Calu3 (cell line): ENCODE measurements at regions not wholly inside any gene's neighbourhood (a gene's known extent, or its start where the extent isn't known, plus 50 kb on each side); places are given as distances from the start of the nearest gene placed in this dataset.
A peak's percentile ranks its signal among the peaks of the same experiment; 100 is the strongest.

ENCODE experiments used
- BruUV-seq: library from RNA; stranded (reverse); fragments of 400-500 nt; replicated peaks from 2 replicates; lab custom pipeline; 2021; lab: Mats Ljungman, UMichigan
- CTCF ChIA-PET: fragments of 300-600 bp; sonication (Branson Sonifier 250); formaldehyde crosslinking; loops from one replicate; lab custom pipeline; 2022; ENCODE audit warnings: antibody characterized with exemption; lab: Charles Lee
- DNase-seq: peaks from one replicate; pipeline ENCODE4 v3.0.0; 2022
- H3K27ac Mint-ChIP-seq: one replicate; pipeline ENCODE4 v1.8.0; 2022; ENCODE audit warnings: mixed read lengths; ENCODE audit not compliant: unreplicated experiment
- H3K27me3 Mint-ChIP-seq: one replicate; pipeline ENCODE4 v1.8.0; 2022; ENCODE audit warnings: mixed read lengths; ENCODE audit not compliant: unreplicated experiment
- H3K36me3 Mint-ChIP-seq: one replicate; pipeline ENCODE4 v1.8.0; 2022; ENCODE audit warnings: mild to moderate bottlenecking, moderate library complexity, mixed read lengths; ENCODE audit not compliant: insufficient read depth, unreplicated experiment
- H3K4me1 Mint-ChIP-seq: one replicate; pipeline ENCODE4 v1.8.0; 2022; ENCODE audit warnings: mild to moderate bottlenecking, low read depth, mixed read lengths; ENCODE audit not compliant: unreplicated experiment
- H3K4me3 Mint-ChIP-seq: one replicate; pipeline ENCODE4 v1.8.0; 2022; ENCODE audit warnings: mild to moderate bottlenecking, low read depth, moderate library complexity, mixed read lengths; ENCODE audit not compliant: unreplicated experiment
- H3K9me3 Mint-ChIP-seq: one replicate; pipeline ENCODE4 v1.8.0; 2022; ENCODE audit warnings: low read depth, mixed read lengths; ENCODE audit not compliant: unreplicated experiment
- intact Hi-C: fragments of 100-400 bp; cut with micrococcal nuclease; formaldehyde crosslinking; loops from one replicate; pipeline ENCODE4 v1.10.0; 2022; ENCODE audit not compliant: unreplicated experiment
- TF ChIP-seq, protein P1 (sequence below): fragments of 200-600 bp; IDR thresholded peaks from one replicate; pipeline ENCODE4 v1.8.0; 2022; ENCODE audit warnings: antibody characterized with exemption; ENCODE audit not compliant: unreplicated experiment

DNA sequence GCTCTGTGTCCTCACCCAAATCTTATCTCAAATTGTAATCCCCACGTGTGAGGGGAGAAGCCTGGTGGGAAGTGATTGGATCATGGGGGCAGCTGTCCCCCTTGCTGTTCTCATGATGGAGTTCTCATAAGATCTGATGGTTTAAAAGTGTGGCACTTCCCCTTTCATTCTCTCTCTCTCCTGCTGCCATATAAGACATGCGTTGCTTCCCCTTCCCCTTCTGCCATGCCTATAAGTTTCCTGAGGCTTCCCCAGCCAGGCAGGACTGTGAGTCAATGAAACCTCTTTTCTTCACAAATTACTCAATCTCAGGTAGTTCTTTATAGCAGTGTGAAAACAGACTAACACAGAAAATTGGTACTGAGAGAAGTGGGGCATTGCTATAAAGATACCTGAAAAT lies 107.7 kb downstream of the DMAC1 start:
- no peak for DNase-seq
- TF ChIP-seq, protein P1, sequence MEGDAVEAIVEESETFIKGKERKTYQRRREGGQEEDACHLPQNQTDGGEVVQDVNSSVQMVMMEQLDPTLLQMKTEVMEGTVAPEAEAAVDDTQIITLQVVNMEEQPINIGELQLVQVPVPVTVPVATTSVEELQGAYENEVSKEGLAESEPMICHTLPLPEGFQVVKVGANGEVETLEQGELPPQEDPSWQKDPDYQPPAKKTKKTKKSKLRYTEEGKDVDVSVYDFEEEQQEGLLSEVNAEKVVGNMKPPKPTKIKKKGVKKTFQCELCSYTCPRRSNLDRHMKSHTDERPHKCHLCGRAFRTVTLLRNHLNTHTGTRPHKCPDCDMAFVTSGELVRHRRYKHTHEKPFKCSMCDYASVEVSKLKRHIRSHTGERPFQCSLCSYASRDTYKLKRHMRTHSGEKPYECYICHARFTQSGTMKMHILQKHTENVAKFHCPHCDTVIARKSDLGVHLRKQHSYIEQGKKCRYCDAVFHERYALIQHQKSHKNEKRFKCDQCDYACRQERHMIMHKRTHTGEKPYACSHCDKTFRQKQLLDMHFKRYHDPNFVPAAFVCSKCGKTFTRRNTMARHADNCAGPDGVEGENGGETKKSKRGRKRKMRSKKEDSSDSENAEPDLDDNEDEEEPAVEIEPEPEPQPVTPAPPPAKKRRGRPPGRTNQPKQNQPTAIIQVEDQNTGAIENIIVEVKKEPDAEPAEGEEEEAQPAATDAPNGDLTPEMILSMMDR, result no peak
- no peaks in the 10 kb centered on the region for H3K27me3 Mint-ChIP-seq
- no peaks in the 10 kb centered on the region for H3K36me3 Mint-ChIP-seq
- CTCF ChIA-PET, result no interaction called here
- H3K9me3 Mint-ChIP-seq, result no peaks in the 10 kb centered on the region
- no TSS peak for BruUV-seq
- no peak overlapping the region for H3K27ac Mint-ChIP-seq
- no peak overlapping the region for H3K4me3 Mint-ChIP-seq
- H3K4me1 Mint-ChIP-seq, result no peaks in the 10 kb centered on the region
- intact Hi-C loops, result no loop called here

DNA sequence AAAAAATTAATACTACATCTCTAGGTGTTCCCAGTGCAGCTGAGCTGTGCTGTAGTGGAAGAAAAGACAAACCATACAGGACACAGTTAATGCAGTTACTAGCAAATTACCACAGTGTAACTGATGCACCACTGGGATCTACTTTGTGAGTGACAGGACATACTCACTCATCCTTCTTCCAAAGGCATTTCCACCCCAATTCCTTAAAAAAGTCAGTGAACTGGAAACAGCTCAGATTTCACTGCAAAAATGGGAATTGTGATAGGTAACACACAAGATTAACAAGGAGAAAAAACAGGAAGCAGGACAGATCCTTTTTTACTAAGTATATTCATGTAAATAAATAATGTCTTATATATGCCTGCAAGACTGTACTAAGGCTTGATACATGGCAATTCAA lies 109.6 kb downstream of the DMAC1 start:
- intact Hi-C loops, result no loop called here
- CTCF ChIA-PET, result interaction anchor here (0.6 kb wide), 1 partner anchor 80 kb away, joined by 3 read pairs; no protein-coding TSS in a partner anchor
- no peaks in the 10 kb centered on the region for H3K27me3 Mint-ChIP-seq
- no peak overlapping the region for H3K4me3 Mint-ChIP-seq
- TF ChIP-seq, protein P1, result no peak
- H3K4me1 Mint-ChIP-seq, result no peaks in the 10 kb centered on the region
- no peak overlapping the region for H3K27ac Mint-ChIP-seq
- no TSS peak for BruUV-seq
- H3K9me3 Mint-ChIP-seq, result no peaks in the 10 kb centered on the region
- DNase-seq, result no peak
- no peaks in the 10 kb centered on the region for H3K36me3 Mint-ChIP-seq

DNA sequence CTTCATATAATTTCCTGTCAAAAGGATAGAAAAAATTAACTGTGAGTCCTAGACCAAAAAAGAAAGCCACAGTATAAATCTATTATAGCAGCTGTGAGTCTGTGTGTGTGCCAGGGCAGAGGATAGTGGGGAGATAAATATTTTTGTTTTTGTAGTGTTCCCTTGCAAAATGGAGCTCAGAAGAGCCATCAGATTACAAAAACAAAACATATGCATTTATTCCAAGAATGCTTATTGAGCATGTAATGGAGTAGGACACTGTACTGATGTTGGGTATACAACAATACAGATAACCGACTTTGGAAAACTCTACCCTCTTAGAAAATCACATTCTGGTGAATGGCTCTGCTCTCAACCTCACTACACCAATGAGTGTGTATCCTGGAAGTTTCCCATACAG lies 111.0 kb downstream of the DMAC1 start:
- no peaks in the 10 kb centered on the region for H3K9me3 Mint-ChIP-seq
- intact Hi-C loops, result no loop called here
- no peak for DNase-seq
- no peak overlapping the region for H3K4me3 Mint-ChIP-seq
- TF ChIP-seq, protein P1, result no peak
- BruUV-seq, result no TSS peak
- H3K36me3 Mint-ChIP-seq, result no peaks in the 10 kb centered on the region
- H3K27ac Mint-ChIP-seq, result no peak overlapping the region
- H3K27me3 Mint-ChIP-seq, result no peaks in the 10 kb centered on the region
- no peaks in the 10 kb centered on the region for H3K4me1 Mint-ChIP-seq
- CTCF ChIA-PET, result no interaction called here

DNA sequence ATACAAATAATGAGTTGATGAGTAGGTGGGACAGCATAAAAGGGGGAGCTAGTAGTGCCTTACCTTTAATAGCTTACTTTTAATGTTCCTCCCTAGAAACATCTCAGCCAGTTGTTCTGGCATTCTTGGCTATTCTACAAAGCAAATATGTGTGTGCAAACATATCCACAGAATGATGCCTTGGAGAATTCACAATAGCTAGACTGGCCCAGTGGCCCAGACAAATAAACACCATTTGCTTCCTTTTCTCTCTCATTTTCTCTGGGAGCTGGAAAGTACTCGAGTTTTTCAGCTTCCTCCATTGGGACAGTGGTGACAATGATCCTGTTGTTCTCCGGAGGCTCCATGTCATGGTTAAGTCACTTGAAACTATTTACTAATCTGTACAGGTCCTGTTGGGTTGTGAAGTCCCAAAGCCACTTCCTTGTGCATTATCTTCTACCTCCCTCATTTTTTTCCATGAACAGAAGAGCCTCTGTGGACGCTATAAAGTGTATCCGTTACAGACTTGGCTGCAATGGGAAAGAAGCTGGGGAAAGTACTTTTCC lies 122.9 kb downstream of the DMAC1 start:
- intact Hi-C loops, result no loop called here
- TF ChIP-seq, protein P1, result no peak
- peak; percentile 34 for DNase-seq
- peaks cover 12% of the 10 kb centered on the region for H3K4me1 Mint-ChIP-seq
- CTCF ChIA-PET, result no interaction called here
- H3K27me3 Mint-ChIP-seq, result no peaks in the 10 kb centered on the region
- H3K27ac Mint-ChIP-seq, result peak overlapping the region; percentile 15
- H3K4me3 Mint-ChIP-seq, result no peak overlapping the region
- BruUV-seq, result no TSS peak
- peaks cover 3% of the 10 kb centered on the region for H3K9me3 Mint-ChIP-seq
- no peaks in the 10 kb centered on the region for H3K36me3 Mint-ChIP-seq
